Tibial artery (tissue), 4 donors: ENCODE measurements at regions not wholly inside any gene's neighbourhood (a gene's known extent, or its start where the extent isn't known, plus 50 kb on each side); places are given as distances from the start of the nearest gene placed in this dataset.

Experiments used
- DNase-seq, 2 donors: peaks; one replicate each; pipeline ENCODE4 v3.0.0-alpha.2; 2019
- H3K27ac ChIP-seq, 2 donors: fragments of 200-600 bp; sonication (generic) in 1 of 2; 1 replicate in 1 of 2; 2 replicates in 1 of 2; pipeline ENCODE4 v1.5.1; 2018 to 2019; ENCODE audit warnings: mild to moderate bottlenecking in 1 of 2
- H3K27me3 ChIP-seq, 2 donors: fragments of 200-600 bp; sonication (generic) in 1 of 2; one replicate each; pipeline versions ENCODE4 v1.5.1 to v1.6.0; 2016 to 2019
- H3K36me3 ChIP-seq, 3 donors: fragments of 200-600 bp; sonication (generic) in 2 of 3; one replicate each; pipeline ENCODE4 v1.5.1; 2016 to 2019; ENCODE audit warnings: mild to moderate bottlenecking in 2 of 3
- H3K4me1 ChIP-seq, 4 donors: fragments of 200-600 bp; sonication (generic) in 2 of 4; 1 replicate in 3 of 4; 2 replicates in 1 of 4; pipeline ENCODE4 v1.5.1; 2016 to 2019
- H3K4me3 ChIP-seq, 2 donors: fragments of 200-600 bp; sonication (generic) in 1 of 2; 1 replicate in 1 of 2; 2 replicates in 1 of 2; pipeline ENCODE4 v1.5.1; 2018 to 2019; ENCODE audit warnings: mild to moderate bottlenecking in 2 of 2
- H3K9me3 ChIP-seq, 3 donors: fragments of 200-600 bp; sonication (generic) in 1 of 3; one replicate each; pipeline ENCODE4 v1.5.1; 2016 to 2019
- intact Hi-C: fragments of 100-400 bp; cut with DNase I; formaldehyde crosslinking; loops from one replicate; pipeline ENCODE4 v1.15.0; 2023; ENCODE audit warnings: low total_unique reads
- TF ChIP-seq, protein P1 (sequence below), 2 experiments: fragments of 200-600 bp in 1 of 2; fragments of 450-650 bp in 1 of 2; IDR thresholded peaks; one replicate each; pipeline ENCODE4 v1.5.1; 2017 to 2019; ENCODE audit warnings: antibody characterized with exemption in 2 of 2, mild to moderate bottlenecking in 1 of 2, moderate library complexity in 1 of 2

DNA sequence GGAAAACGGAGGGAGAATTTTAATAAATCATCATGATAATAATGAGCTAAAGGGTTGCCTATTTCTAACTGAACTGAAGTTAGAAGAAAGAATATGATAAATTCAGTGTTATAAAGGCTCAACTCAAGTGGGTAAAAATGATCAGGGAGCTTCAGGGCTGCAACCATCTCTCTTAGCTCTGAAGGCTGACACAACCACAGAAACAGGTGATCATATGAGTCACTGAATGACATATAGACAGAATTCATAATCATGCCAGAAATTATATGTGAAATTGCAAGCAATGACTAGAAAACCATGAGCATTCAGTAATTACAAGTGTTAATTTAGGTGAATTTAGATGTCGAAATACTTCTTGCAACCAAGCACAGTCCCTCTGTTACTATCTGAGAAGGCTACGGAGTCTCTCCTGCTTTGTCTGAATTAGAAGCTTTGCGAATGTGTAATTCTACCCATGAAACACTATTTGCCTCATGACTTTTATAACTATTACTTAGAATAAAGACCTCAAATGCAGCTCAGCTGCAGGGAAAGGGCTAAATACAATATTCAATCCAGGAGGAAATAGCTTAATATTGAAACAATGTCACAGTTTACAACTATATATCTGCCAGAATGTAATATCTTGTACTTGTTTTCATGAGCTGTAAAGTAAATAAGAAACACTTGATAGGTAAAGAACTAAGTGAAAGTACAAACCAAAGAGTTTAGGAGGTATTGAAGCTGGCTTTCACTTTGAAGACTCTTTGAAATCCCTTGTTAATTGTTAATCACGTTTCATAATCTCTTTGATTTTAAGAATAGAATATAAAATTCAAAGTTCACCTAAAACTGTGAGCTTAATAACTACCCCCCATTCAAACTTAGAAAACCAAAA lies 1972.6 kb downstream of the ARAP2 start:
- Histone ChIP-seq H3K4me3 (no peak overlapping the region), H3K27ac (no peak overlapping the region), H3K27me3 (no peaks in the 10 kb centered on the region), H3K36me3 (no peaks in the 10 kb centered on the region), H3K4me1 (no peaks in the 10 kb centered on the region), H3K9me3 (no peaks in the 10 kb centered on the region)
- TF ChIP-seq, protein P1, sequence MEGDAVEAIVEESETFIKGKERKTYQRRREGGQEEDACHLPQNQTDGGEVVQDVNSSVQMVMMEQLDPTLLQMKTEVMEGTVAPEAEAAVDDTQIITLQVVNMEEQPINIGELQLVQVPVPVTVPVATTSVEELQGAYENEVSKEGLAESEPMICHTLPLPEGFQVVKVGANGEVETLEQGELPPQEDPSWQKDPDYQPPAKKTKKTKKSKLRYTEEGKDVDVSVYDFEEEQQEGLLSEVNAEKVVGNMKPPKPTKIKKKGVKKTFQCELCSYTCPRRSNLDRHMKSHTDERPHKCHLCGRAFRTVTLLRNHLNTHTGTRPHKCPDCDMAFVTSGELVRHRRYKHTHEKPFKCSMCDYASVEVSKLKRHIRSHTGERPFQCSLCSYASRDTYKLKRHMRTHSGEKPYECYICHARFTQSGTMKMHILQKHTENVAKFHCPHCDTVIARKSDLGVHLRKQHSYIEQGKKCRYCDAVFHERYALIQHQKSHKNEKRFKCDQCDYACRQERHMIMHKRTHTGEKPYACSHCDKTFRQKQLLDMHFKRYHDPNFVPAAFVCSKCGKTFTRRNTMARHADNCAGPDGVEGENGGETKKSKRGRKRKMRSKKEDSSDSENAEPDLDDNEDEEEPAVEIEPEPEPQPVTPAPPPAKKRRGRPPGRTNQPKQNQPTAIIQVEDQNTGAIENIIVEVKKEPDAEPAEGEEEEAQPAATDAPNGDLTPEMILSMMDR (IDR thresholded peaks at IDR 0.05): no peak
- no peak for DNase-seq
- intact Hi-C loops: no loop called here

DNA sequence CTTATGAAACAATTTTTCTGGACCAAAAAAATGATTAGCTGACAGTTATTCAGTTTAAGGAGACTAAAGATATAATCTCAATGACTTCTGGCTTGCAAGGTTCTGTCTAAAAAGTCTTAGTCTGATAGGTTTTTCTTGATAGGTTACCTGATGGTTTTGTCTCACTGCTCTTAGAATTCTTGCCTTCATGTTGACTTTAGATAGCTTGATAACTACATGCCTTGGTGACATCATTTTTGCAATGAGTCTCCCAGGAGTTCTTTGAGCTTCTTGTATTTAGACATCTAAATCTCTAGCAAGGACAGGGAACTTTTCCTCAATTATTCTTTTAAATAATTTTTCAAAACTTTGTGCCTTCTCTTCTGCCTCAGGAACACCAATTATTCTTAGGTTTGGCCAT lies 1965.3 kb downstream of the ARAP2 start:
- intact Hi-C loops: no loop called here
- no peak for DNase-seq
- Histone ChIP-seq H3K36me3 (no peaks in the 10 kb centered on the region), H3K4me3 (no peak overlapping the region), H3K4me1 (no peaks in the 10 kb centered on the region), H3K27ac (no peak overlapping the region), H3K27me3 (no peaks in the 10 kb centered on the region), H3K9me3 (no peaks in the 10 kb centered on the region)
- TF ChIP-seq, protein P1 (IDR thresholded peaks at IDR 0.05): no peak

DNA sequence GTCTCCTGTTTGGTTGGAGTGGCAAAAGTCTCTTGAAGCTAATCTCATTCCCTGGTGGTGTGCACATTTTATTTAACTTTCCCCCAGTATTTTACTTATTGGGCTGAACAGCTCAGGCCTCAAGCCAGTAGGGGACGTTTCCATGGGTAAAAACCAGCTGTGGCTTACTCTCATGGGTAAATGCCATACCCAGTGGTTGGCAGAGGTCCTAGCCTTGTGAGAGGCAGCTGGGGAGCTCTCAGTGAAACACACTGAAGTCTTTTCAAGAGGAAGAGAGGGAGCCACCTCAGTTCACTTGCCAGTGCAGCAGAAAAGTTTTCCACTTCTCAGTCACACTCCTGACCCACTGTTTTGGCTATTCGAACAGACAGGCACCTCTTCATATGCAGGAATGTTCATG lies 1964.2 kb downstream of the ARAP2 start:
- no peak for DNase-seq
- intact Hi-C loops: no loop called here
- H3K4me1 ChIP-seq: no peaks in the 10 kb centered on the region
- H3K27ac ChIP-seq: no peak overlapping the region
- TF ChIP-seq, protein P1 (IDR thresholded peaks at IDR 0.05): no peak
- no peaks in the 10 kb centered on the region for H3K36me3 ChIP-seq
- no peak overlapping the region for H3K4me3 ChIP-seq
- H3K9me3 ChIP-seq: no peaks in the 10 kb centered on the region
- no peaks in the 10 kb centered on the region for H3K27me3 ChIP-seq

DNA sequence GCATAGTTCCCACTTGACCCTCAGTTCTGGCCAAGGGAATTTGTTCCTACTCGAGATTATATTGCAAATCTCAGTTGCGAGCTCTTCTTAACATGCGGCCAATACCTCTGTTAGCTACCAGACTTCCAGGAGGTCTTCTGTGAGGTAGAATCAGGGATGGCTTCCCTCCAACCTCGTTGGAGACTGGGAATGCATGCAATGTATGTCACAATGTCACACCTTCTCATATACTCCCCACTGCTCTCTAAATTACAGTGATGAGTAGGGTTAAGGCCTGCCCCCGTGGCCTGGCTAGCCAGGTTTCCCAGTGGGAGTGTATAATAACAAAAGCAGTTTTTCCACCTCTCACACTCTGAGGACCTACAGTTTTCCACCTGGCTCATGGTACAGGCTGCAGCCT lies 1962.5 kb downstream of the ARAP2 start:
- Histone ChIP-seq H3K27ac (no peak overlapping the region), H3K27me3 (no peaks in the 10 kb centered on the region), H3K9me3 (no peaks in the 10 kb centered on the region), H3K4me1 (no peaks in the 10 kb centered on the region), H3K4me3 (no peak overlapping the region), H3K36me3 (no peaks in the 10 kb centered on the region)
- intact Hi-C loops: no loop called here
- TF ChIP-seq, protein P1 (IDR thresholded peaks at IDR 0.05): no peak
- DNase-seq: no peak

DNA sequence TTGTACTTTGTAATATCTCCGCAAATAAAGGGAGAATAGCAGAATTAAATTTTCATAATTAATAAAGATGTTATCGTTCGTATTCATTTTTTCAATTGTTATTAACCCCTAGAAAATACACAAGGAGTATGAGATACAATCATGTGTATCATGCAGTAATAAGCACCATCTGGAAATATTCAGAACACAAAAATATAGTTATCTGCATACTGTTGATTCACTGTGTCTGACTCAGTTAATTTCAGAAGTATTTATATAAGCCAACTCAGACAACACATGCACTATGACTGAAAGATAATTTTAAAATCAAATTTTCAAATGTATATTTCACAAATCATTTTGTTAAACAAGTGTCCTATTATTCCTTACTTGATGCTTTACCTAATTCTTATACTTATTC lies 1954.8 kb downstream of the ARAP2 start:
- intact Hi-C loops: no loop called here
- TF ChIP-seq, protein P1 (IDR thresholded peaks at IDR 0.05): no peak
- Histone ChIP-seq H3K36me3 (no peaks in the 10 kb centered on the region), H3K9me3 (no peaks in the 10 kb centered on the region), H3K4me1 (no peaks in the 10 kb centered on the region), H3K27me3 (no peaks in the 10 kb centered on the region), H3K27ac (no peak overlapping the region), H3K4me3 (no peak overlapping the region)
- no peak for DNase-seq
